ENCODE measurements at regions not wholly inside any gene's neighbourhood (a gene's known extent, or its start where the extent isn't known, plus 50 kb on each side); places are given as distances from the start of the nearest gene placed in this dataset.

DNA sequence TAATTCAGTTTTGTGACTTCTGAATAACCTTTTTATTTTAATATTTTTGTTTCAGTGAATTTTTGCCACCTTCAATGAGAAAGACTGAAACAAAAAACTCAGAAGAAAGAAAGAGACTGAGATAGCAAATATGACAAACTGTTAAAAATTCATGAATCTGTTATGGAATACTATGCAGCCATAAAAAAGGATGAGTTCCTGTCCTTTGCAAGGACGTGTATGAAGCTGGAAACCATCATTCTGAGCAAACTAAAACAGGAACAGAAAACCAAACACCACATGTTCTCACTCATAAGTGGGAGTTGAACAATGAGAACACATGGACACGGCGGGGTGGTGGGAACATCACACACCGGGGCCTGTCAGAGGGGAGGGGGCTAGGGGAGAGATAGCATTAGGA is 193.4 kb upstream of the FGGY start:
- TF ChIP-seq POLR2A (IDR thresholded peaks at IDR 0.05) (no peak), POLR2AphosphoS5 (IDR thresholded peaks at IDR 0.05) (no peak)

All from spleen (tissue), 3 donors.